HG03442 (cell line): ENCODE measurements at regions not wholly inside any gene's neighbourhood (a gene's known extent, or its start where the extent isn't known, plus 50 kb on each side); places are given as distances from the start of the nearest gene placed in this dataset.

Source experiments
- ATAC-seq: cut with Tn5 transposase; IDR thresholded peaks from one replicate; pipeline ENCODE4 v1.9.1; 2021; ENCODE audit warnings: mild to moderate bottlenecking, moderate library complexity; ENCODE audit not compliant: unreplicated experiment

DNA sequence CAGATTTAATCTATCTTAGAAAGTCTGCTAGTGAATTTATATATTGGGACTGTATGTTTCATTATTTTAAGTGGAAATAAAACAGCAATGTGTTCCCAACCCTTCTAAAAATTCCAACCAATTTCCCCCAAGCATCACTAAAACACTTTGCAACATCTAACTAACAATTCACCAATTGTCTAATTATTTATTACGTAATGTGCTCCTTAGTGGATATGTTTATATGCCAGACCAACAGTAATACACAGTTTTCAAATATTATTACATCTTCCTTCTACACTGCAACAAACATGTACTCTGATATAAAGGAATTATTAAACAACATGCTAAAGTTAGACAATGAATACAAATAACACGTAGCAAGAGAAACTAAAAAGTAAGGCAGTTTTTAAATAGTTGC, 262.6 kb upstream of the THBS1 start:
- no peak for ATAC-seq

DNA sequence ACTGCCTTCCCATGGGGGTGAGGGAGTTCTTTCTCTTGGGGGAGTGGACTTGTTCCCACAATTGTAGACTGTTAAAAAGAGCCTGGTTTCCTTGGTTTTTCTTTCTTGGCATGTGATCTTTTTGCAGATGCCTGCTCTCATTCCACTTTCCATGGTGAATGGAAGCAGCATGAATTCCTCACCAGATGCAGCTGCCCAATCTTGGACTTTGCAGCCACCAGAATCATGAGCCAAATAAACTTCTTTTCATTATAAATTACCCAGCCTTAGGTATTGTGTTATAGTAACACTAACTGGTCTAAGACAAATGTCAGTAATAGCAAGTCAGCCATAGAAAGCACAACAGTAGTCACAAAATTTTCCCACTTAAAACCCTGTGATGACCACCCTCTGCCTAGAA, 260.5 kb upstream of the THBS1 start:
- ATAC-seq: no peak

DNA sequence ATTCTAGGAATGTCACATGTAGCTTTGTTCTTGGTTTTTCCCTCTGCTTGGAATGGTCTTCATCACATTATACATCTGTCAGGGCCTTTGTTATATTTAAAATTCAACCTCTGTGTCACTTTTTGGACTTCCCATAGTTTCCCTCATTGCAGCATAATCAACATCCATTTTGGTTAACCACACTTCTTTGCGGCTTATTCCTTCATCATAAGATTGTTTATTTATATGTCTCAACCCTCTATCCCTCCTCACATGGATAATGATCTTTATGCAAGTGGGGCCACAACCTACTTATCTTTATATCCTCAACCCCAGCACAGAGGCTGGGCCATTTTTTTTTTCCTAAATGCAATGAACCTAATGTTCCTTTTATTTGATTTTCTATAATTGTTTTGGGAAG, 260.0 kb upstream of the THBS1 start:
- ATAC-seq: no peak

DNA sequence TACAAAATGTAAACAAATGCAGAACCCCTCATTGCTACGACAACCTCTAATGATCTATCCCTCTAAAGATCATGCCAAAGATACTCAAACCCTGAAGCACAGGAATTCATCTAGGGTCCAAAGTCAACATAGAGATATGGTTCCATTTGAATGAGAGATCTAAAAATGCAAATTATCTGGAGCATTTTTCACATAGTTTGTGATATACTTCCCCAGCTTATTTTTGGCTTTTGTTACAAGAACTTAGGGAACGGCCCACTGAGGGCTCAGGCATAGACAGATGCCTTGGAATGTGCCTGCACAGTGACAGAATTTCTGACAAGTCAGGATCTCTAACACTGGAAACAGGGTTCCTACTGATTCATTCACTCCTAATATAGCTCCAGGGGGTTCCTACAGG, 258.9 kb upstream of the THBS1 start:
- no peak for ATAC-seq

DNA sequence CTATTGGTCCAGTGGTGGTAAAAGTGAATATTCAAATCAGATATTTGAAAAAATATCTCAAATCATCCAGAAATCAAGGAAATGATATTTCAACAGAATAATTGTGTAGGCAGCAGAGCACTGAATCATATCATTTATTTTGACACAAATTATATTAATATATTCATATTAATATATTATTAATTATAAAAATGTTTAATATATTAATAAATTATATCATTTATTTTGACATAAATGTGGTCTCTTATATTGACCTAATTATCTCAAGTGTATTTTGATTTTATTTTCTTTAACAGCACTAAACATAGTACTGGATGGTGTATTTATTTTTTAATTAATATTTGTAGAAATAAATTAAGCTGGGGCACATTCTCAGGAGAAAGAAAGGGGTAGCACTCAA, 257.7 kb upstream of the THBS1 start:
- no peak for ATAC-seq

DNA sequence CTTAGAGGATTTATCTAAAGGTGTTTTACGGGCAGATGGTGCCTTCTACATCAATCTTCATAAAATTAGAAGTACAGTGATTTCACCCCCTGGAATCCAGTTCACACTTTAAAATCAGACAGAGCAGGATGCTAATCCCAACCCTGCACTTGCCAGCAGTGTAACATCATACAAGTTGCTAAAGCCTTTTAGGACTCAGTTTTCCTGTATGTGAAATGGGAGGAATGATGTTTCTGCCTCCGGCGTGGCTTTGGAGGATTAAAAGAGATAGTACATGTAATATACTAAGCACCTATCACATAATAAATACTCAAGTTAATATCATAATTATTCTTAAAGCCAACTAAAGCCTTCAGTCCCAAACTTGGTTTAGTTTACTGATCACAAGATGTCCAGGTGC, 257.2 kb upstream of the THBS1 start:
- ATAC-seq: no peak

DNA sequence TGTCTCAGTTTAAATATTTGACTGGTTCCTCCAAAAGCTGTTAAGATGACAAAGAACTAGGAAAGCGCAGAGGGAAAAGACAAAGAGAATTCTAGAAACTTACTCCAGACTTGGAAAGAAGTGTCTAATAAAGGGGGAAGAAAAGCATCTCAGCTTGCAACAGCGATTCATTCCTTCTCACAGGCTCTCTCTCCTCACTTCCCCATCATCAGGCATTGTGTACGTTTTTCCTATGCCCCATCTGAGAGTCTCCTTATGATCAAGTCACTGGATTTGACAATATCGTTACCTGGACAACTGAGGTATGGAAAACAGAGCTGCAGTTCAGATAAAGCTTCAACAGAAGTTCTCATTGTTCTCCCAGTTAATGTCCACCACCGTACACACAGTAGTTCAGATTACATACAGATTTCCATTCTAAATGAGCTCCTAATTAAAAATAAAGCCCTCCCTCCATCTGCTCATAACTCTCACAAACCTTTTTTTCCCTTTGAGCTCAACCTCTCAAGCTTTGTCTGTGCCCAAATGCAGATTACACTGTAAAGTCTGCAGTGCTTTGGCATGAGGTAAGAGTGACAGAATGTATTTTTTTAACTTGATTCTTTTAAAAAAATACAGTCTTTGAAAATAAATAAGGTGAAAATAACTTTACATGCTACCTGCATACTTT, 254.4 kb upstream of the THBS1 start:
- ATAC-seq: no peak

DNA sequence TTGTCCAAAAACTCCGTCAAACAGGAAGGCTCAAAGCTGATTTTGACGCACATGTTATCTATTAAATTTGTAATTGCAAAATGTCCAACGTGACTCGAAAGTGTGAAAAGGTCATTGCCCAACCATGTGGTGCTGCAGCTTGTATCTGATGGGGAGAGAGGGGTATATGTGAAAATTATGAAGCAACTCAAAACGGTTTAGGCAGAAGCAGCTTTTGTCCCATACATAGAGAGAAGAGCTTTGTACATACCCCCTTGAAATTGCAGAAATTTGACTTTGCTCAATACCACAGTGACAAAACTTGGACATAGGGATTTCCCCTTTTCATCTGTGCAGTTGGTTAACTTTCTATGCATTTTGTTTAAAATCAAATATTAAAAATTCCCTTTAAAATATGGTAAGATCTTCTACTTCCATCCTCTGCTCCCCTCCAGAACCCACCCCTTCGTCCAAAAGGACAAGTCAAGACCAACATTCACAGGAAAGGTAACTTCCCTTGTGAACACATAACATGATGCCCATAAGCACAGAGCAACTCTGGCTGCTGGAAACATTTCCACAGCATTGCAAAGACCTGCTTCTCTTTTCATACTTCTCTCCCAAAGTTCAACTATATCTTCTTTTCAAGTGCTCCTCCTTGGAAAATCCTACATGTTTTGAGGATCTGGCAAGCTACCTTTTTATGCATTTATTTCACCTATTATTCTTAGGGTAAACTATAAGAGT, 253.7 kb upstream of the THBS1 start:
- ATAC-seq: no peak

DNA sequence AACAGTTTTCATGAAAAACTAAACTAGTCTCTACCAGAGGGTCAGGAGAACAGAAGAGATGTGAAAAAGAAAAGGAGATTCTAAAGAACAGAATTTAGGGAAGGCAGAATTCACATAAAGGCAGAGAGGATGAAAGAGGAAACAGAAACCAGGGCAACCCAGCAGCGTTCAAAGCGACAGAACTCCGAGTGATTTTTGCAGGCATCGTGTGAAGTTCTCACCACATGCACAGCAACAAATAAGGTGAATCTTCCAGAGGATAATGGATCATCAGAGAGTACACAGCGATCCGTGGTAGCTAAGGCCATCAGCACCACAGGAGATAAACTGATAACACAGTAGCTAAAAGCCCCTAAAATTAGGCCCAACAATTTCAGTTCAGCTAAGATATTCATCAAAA, 250.8 kb upstream of the THBS1 start:
- no peak for ATAC-seq

DNA sequence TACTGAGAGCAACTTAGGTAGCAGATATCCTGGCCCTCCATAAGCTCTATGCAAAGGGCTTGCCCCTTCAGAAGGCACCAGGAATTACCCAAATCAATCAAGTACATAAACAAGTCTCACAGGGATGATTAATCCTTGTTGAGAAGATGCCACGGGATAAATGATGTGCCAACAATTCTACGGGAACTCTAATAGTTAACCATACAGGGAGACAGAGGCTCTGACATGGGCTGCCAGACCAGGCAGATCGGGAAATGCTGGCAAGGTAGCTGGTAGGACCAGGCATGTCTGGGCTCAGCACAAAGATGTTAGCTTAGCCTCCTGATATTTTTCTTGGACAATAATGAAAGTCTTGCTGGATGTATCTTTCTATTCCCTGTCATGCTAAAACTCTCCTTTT, 249.3 kb upstream of the THBS1 start:
- no peak for ATAC-seq

DNA sequence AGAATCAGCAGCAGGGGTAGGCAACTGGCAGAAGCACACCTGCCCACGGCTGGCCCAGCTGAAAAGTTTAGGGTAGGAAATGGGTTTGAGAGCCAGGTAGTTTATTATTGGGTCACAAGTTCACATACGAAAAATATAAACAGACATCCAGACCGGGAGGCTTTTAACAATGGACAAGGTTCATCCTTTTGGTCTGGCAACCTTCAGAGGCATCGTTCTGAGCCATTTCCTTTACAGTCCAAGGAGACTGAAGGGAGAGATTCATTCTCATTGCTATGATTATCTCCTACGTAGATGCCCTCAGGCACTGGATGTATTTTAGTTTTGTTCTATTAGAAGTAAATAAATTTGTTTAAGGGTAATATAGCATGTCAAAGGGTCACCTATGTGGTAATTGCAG, 248.0 kb upstream of the THBS1 start:
- no peak for ATAC-seq

DNA sequence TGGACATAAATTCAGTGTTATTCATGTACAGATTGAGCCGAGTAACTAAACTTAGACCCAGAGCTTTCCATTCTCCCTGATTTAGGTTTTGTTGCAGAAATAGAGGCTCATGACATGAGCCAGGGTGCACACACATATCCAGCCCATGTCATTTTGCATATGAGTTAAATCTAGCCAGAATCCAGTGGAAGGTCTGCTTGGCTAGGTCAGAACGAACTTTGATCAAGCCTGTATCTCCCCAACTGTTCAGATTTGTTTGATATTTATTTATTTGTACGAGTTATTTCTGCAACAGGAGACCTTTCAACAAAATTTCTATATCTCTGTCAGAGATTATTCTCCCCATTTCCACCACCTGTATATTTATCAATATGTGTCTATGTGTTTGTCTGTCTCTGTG, 247.5 kb upstream of the THBS1 start:
- no peak for ATAC-seq

DNA sequence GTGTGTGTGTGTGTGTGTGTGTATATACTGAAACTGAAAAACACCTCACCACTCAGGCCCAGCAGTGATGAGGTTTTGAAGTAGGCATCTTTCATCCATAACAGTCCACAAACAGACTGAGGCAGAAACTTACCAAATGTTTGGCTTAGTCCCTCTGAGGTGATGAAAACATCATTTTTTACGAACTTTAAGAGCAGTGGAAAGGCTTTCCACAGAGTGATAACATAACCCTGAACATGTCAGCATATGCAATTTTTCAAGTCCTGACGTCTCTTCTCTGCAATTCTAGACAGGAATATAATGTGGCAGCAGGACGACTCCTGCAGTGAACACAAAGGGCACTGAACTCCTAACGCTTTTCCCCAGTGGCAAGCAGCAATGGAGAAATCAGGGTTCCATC, 247.0 kb upstream of the THBS1 start:
- ATAC-seq: no peak

DNA sequence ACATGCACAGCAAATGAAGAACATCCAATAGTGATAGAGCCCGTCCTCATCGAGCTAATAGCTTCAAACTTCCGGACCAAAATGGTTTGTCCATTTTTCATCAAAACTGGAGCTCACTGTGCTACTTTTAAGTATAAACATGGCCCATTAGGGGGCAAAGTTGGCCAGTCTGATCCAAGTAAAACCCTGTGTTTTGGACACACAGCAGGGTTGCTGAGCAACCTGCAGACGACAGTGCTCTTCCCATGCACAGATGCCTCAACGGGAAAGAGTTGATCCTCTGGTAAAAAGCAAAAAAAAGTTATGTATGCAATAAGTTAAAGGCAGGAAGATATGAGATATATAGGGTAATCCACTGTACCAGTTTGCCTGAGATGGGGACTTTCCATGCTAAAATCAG, 244.0 kb upstream of the THBS1 start:
- ATAC-seq: no peak

DNA sequence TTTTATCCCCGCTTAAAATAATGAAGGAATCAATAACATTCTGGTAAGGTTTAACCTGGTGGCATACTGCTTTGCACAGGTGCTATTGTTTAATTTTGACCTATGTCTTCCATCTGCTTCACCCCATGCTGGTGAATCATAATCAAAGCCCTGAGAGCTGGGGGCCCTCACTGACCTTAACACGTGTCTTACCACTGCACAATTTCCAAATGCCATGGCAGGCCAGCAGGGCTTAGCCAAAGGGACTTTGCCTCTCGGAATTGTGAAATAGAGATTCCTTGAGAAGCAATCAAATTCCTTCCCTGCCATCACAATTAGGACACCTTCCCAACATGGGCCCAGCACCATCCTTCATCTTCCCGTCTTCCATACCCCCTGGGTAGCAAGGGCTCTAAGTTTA, 242.6 kb upstream of the THBS1 start:
- ATAC-seq: no peak

DNA sequence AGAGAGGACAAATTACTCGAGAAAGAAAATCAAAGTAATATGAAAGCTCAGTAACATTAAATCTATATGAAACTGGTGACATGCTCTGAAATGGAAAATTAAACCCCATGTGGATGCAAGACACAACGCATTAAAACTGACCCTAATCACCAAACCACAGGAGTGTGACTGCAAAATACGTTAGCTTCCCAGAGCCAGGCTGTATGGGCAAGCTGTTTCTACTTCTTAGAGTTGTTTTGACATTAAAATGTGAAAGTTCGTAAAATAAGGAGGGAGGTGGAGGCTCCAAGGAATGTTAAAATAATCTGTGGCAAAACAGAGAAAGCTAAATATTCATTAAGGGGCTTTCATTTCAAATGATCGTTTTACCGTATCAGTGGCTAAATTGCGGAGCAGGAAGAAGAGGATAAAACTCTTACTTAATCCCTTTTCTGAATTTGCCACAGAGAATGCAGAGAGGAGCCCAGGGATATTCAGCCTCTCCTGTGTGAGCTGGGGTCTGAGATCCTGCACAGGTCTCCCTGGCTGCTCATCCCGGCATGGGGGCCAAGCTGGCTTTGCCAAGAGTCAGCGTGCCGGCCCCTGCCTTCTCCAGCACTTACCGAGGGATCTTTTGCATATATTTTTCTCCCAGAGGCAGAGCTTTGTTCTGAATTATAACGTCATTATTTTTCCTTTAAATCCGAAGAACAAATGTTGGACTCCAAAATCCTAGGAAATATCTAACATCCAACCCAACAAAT, 239.8 kb upstream of the THBS1 start:
- no peak for ATAC-seq

DNA sequence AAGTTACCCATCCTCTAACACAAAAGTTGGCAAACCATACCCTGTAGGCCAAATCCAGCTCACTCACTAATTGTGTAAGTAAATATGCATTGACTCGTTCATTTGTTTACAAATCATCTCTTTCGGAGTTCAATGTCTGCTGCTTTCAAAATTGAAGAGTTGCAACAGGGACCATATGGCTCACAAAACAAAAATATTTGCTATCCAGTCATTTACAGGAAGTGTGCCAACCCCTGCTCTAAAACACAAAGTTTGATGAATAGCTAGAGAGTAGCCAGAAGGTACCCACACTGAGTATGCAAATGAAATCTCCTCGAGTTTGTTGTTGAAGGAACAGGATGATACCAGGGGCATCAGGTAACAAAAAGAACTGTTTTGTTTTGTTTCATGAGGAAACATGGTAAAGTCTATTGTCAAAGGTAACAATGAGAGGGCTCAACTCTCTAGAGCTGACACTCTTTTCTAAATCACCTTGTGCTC, 236.2 kb upstream of the THBS1 start:
- ATAC-seq: no peak

DNA sequence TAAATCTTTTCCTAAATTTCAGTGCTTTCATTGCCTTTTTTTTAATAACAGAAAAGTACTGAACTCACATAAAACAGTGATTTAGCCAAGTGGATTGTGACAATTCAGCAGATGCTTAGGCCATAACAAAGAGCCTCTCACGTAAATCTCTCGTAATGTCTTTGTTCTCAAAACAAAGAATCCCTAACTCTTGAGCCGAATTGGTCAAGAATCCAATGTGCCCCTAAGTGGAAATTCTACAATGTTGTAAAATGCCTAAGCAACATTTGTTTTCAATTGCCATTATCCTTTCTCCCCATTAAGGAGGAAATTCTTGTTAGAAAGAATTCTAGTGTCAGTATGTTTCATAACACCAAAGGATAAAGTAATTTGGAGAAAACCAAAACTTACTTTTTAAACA, 235.7 kb upstream of the THBS1 start:
- no peak for ATAC-seq

DNA sequence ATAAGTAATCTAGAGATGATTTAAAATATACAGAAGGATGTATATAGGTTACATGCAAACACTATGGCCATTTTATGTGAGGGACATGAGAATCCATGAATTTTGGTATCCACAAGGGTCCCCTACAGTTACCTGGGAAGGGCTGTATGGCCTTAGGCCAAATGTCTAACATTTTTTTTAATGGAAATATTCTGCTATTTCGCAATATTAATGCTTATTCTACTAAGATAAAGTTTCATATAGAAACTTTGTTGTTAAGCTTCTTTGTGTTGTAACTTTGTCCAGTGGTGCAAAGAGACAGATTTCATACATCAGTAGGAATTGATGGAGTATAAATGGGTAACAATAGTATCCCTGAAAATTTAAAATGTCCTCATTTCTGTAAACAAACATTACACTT, 233.4 kb upstream of the THBS1 start:
- no peak for ATAC-seq

DNA sequence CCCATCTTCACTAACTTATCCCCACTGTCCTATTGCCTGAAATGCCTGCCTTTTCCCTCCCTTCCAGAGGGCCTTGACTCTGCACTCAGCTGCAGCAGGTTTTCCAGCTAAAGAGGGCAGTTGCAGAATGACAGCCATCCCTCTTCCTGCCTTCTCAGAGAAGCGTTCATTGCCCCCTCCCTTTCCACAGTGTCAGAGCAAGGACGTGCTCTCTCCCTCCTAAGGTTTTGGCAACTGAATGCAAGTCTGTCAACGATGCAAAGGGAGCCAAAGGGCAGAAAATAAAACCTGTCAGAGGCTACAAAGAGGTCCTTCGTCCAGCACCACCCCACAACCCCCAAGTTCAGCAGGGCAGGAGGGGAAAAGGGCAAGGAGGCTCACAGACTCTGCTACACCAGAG, 230.1 kb upstream of the THBS1 start:
- ATAC-seq: no peak

DNA sequence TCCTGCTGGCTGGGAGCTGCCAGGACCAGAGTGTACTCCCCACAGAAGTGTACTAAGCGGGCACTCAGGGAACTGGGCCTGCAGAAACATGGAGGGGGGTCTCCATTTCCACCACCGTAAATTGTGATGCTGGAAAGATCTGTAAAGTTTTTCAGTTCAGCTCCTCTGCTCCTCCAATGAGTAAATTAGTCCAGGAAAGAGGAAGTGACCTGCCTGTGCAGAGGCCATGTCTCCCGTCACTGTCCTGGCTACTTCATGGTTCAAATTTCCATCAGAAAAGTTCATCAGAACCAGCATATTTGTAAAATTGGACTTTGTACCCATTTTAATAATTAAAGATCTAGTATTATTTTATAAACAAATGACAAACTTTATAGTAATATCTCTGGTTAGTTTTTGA, 226.7 kb upstream of the THBS1 start:
- no peak for ATAC-seq
